Erythroblast (primary cell): ENCODE measurements at regions not wholly inside any gene's neighbourhood (a gene's known extent, or its start where the extent isn't known, plus 50 kb on each side); places are given as distances from the start of the nearest gene placed in this dataset.

Experiments used
- GATA1 ChIP-seq: IDR thresholded peaks from 2 replicates; pipeline ENCODE4 v1.6.1; 2011; ENCODE audit warnings: low read depth, mild to moderate bottlenecking, control low read depth, low read length, moderate library complexity
- POLR2A ChIP-seq: IDR thresholded peaks from 2 replicates; pipeline ENCODE4 v1.6.1; 2011; ENCODE audit warnings: mild to moderate bottlenecking, low read length

DNA sequence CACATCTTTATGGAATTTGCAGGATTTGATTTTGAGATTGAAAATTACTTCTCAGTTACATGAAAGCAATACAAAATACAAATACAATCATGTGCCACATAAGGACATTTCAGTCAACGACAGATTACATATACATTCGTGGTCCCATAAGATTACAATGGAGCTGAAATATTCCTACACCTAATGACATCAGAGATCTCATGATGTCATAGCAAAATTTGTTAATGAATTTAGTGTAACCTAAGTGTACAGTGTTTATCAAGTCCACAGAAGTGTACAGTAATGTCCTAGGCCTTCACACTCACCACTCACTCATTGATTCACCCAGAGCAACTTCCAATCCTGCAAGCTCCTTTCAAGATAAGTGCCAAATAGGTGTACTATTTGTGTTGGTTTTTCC is 126.5 kb downstream of the GPAM start:
- TF ChIP-seq POLR2A (no peak), GATA1 (no peak)
